Hepatocyte (in vitro differentiated cells): ENCODE measurements at regions not wholly inside any gene's neighbourhood (a gene's known extent, or its start where the extent isn't known, plus 50 kb on each side); places are given as distances from the start of the nearest gene placed in this dataset.

Experiments
- DNase-seq: peaks from one replicate; pipeline ENCODE4 v3.0.0-alpha.2; 2016; ENCODE audit warnings: low spot score
- H2AFZ ChIP-seq: fragments of 200-600 bp; sonication (generic); 2 replicates; pipeline ENCODE4 v1.6.0; 2016; ENCODE audit warnings: antibody characterized with exemption, mild to moderate bottlenecking
- H3K27ac ChIP-seq: fragments of 200-600 bp; sonication (generic); 2 replicates; pipeline ENCODE4 v1.5.1; 2016; ENCODE audit warnings: mild to moderate bottlenecking
- H3K27me3 ChIP-seq: fragments of 200-600 bp; sonication (generic); 2 replicates; pipeline ENCODE4 v1.6.1; 2016
- H3K36me3 ChIP-seq: fragments of 200-600 bp; sonication (generic); replicated peaks from 2 replicates; pipeline ENCODE4 v1.5.1; 2016; ENCODE audit warnings: low read depth; ENCODE audit not compliant: insufficient read depth
- H3K4me1 ChIP-seq: fragments of 200-600 bp; sonication (generic); 2 replicates; pipeline ENCODE4 v1.5.1; 2016; ENCODE audit warnings: mild to moderate bottlenecking, moderate library complexity; ENCODE audit not compliant: insufficient read depth
- H3K4me2 ChIP-seq: fragments of 200-600 bp; sonication (generic); 2 replicates; pipeline ENCODE4 v1.6.0; 2016
- H3K4me3 ChIP-seq: fragments of 200-600 bp; sonication (generic); 2 replicates; pipeline ENCODE4 v1.5.1; 2016; ENCODE audit warnings: mild to moderate bottlenecking
- H3K79me2 ChIP-seq: fragments of 200-600 bp; sonication (generic); 2 replicates; pipeline ENCODE4 v1.6.0; 2017; ENCODE audit warnings: mild to moderate bottlenecking
- H3K9me2 ChIP-seq: fragments of 200-600 bp; sonication (generic); replicated peaks from 2 replicates; pipeline ENCODE4 v1.6.0; 2017; ENCODE audit warnings: mild to moderate bottlenecking; ENCODE audit not compliant: insufficient read depth
- H3K9me3 ChIP-seq: fragments of 200-600 bp; sonication (generic); 2 replicates; pipeline ENCODE4 v1.5.1; 2016; ENCODE audit warnings: low read depth, mild to moderate bottlenecking
- H4K20me1 ChIP-seq: fragments of 200-600 bp; sonication (generic); 2 replicates; pipeline ENCODE4 v1.6.0; 2016; ENCODE audit warnings: mild to moderate bottlenecking; ENCODE audit not compliant: insufficient read depth, poor library complexity, severe bottlenecking
- CTCF ChIP-seq: fragments of 200-600 bp; sonication (generic); IDR thresholded peaks from 2 replicates; pipeline ENCODE4 v1.5.1; 2016; ENCODE audit warnings: antibody characterized with exemption, mild to moderate bottlenecking; ENCODE audit not compliant: poor library complexity
- EZH2 ChIP-seq: fragments of 200-600 bp; sonication (generic); IDR thresholded peaks from 2 replicates; pipeline ENCODE4 v1.6.1; 2016; ENCODE audit warnings: antibody characterized with exemption, mild to moderate bottlenecking, borderline replicate concordance
- EZH2phosphoT487 ChIP-seq: fragments of 200-600 bp; sonication (generic); IDR thresholded peaks from one replicate; pipeline ENCODE4 v1.6.1; 2018; ENCODE audit warnings: antibody characterized with exemption, mild to moderate bottlenecking, low read depth, moderate library complexity; ENCODE audit not compliant: unreplicated experiment, severe bottlenecking
- WGBS: methylation state at CpG from one replicate; pipeline ENCODE4 v1.1.6; 2016; ENCODE audit warnings: low lambda C conversion rate; ENCODE audit errors: missing lambda C conversion rate; 5-methylcytosine and 5-hydroxymethylcytosine counted together

DNA sequence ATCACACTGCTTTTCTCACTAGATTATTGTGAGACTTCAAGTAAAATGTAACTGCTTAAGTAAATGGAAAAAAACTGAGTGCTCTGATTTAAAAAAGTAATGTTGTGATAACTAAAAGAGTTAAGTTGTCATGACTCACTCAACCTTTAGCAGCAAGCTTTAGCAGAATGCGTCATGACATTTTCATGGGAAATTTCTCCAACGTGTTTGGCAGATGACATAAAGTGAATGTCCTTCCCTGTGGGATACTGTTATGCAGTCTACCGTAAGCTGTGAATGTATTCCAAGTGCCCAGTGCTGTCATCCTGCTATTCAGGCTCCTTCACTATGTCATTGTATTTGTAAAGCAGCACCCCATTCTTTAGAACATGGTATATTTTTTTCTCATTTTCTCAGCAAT lies 136.2 kb downstream of the CPXCR1 start:
- Histone ChIP-seq H3K9me2 (no peaks in the 10 kb centered on the region), H3K36me3 (no peaks in the 10 kb centered on the region), H3K79me2 (no peaks in the 10 kb centered on the region), H3K27me3 (no peaks in the 10 kb centered on the region), H4K20me1 (no peaks in the 10 kb centered on the region), H3K4me2 (no peak overlapping the region), H2AFZ (no peak overlapping the region), H3K9me3 (no peaks in the 10 kb centered on the region), H3K27ac (no peak overlapping the region), H3K4me3 (no peak overlapping the region), H3K4me1 (no peaks in the 10 kb centered on the region)
- TF ChIP-seq EZH2 (no peak), CTCF (no peak), EZH2phosphoT487 (no peak)
- DNase-seq, result peak; percentile 11
- 56% methylated on average over 3 of the region's 3 CpGs for WGBS

- Histone ChIP-seq H3K4me3 (no peak overlapping the region), H3K4me1 (no peaks in the 10 kb centered on the region), H3K4me2 (no peak overlapping the region), H3K36me3 (no peaks in the 10 kb centered on the region), H3K79me2 (no peaks in the 10 kb centered on the region), H3K27ac (no peak overlapping the region), H2AFZ (no peak overlapping the region), H3K9me3 (peaks cover 3% of the 10 kb centered on the region), H4K20me1 (no peaks in the 10 kb centered on the region), H3K9me2 (no peaks in the 10 kb centered on the region), H3K27me3 (no peaks in the 10 kb centered on the region)
- TF ChIP-seq CTCF, result no peak
- no peak for TF ChIP-seq EZH2
- no peak for TF ChIP-seq EZH2phosphoT487
- DNase-seq, result peak; percentile 15
- 46% methylated on average over 1 of the region's 1 CpG for WGBS
Measured at GRCh38 chrX:88886908-88887307, 139.9 kb downstream of the CPXCR1 start.

- H3K9me3 ChIP-seq, result no peaks in the 10 kb centered on the region
- no peaks in the 10 kb centered on the region for H3K4me1 ChIP-seq
- no peak overlapping the region for H3K4me2 ChIP-seq
- no peaks in the 10 kb centered on the region for H3K79me2 ChIP-seq
- TF ChIP-seq EZH2 (no peak), EZH2phosphoT487 (no peak)
- 92% methylated on average over 2 of the region's 2 CpGs for WGBS
- H3K4me3 ChIP-seq, result no peak overlapping the region
- no peaks in the 10 kb centered on the region for H3K9me2 ChIP-seq
- H3K36me3 ChIP-seq, result no peaks in the 10 kb centered on the region
- no peak overlapping the region for H3K27ac ChIP-seq
- no peaks in the 10 kb centered on the region for H4K20me1 ChIP-seq
- H3K27me3 ChIP-seq, result no peaks in the 10 kb centered on the region
- no peak overlapping the region for H2AFZ ChIP-seq
- no peak for DNase-seq
Measured at GRCh38 chrX:88903989-88904718, 157.1 kb downstream of the CPXCR1 start.

DNA sequence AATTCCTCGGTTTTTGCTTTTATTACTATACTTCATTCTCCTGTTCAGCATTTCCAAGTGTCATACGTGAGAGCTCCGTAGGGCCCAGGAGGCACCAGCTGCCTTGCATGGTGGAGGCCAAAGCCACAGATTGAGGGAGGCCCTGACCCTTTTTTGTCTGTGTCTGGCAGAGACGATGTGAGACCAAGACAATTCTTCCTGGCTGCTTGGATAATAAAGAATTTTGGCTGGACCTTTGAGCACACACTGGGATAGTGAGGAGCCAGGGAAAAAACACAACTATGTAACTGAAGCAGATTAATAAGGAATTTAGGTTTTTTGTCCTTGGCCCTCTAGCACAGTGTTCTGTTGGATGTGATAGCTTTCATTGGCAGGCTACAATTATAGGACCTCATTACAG lies 161.0 kb downstream of the CPXCR1 start:
- Histone ChIP-seq H3K9me2 (no peaks in the 10 kb centered on the region), H3K9me3 (no peaks in the 10 kb centered on the region)
- WGBS, result 88% methylated on average over 4 of the region's 4 CpGs

More for the DNA sequence above, 161.0 kb downstream of the CPXCR1 start:
- Histone ChIP-seq H3K4me1 (no peaks in the 10 kb centered on the region), H2AFZ (no peak overlapping the region), H3K79me2 (no peaks in the 10 kb centered on the region), H4K20me1 (no peaks in the 10 kb centered on the region), H3K27ac (no peak overlapping the region), H3K4me3 (no peak overlapping the region), H3K4me2 (no peak overlapping the region), H3K27me3 (no peaks in the 10 kb centered on the region), H3K36me3 (no peaks in the 10 kb centered on the region)
- TF ChIP-seq EZH2phosphoT487 (no peak), CTCF (no peak)
- no peak for DNase-seq
